ENCODE measurements at regions not wholly inside any gene's neighbourhood (a gene's known extent, or its start where the extent isn't known, plus 50 kb on each side); places are given as distances from the start of the nearest gene placed in this dataset.

GRCh38 chr5:123783421-123783820, 271.4 kb downstream of the CSNK1G3 start:
- FAIRE-seq (no peak), DNase-seq (ENCODE audit: low read depth in 1 of 2, low spot score in 2 of 2) (no peak)
- WGBS, 2 experiments (ENCODE audit: extremely low coverage in 1 of 2, insufficient coverage in 1 of 2, insufficient read length in 1 of 2, insufficient replicate concordance in 2 of 2, low coverage in 1 of 2, low lambda C conversion rate in 2 of 2, missing lambda C conversion rate in 1 of 2): 74% methylated on average over 1 of the region's 1 CpG; no CpG with 5 or more reads in 1 of the 2 experiments
- no peak overlapping the region for H2BK12ac ChIP-seq (ENCODE audit: low read depth, low read length)
- TF ChIP-seq MAFK (IDR thresholded peaks at IDR 0.05; ENCODE audit: low read depth, low read length) (no peak), EGR1 (IDR thresholded peaks at IDR 0.05; ENCODE audit: borderline replicate concordance, low read depth, low read length) (no peak), TAF1 (IDR thresholded peaks at IDR 0.05; ENCODE audit: low read depth, low read length) (no peak), SP2 (IDR thresholded peaks at IDR 0.05; ENCODE audit: low read length) (no peak), RXRA (IDR thresholded peaks at IDR 0.05; ENCODE audit: insufficient read depth, low read depth, low read length) (no peak), CHD1 (IDR thresholded peaks at IDR 0.05; ENCODE audit: low read depth, low read length) (no peak), CBX8 (IDR thresholded peaks at IDR 0.05; ENCODE audit: borderline replicate concordance, low read depth, low read length) (no peak), RNF2 (IDR thresholded peaks at IDR 0.05; ENCODE audit: borderline replicate concordance, low read depth, low read length, missing control alignments, poor library complexity, severe bottlenecking) (no peak), ZNF274 (IDR thresholded peaks at IDR 0.05; ENCODE audit: borderline replicate concordance, extremely low read depth, low read length) (no peak), ASH2L (IDR thresholded peaks at IDR 0.05; ENCODE audit: low read length) (no peak)
- TF ChIP-seq, protein P1, sequence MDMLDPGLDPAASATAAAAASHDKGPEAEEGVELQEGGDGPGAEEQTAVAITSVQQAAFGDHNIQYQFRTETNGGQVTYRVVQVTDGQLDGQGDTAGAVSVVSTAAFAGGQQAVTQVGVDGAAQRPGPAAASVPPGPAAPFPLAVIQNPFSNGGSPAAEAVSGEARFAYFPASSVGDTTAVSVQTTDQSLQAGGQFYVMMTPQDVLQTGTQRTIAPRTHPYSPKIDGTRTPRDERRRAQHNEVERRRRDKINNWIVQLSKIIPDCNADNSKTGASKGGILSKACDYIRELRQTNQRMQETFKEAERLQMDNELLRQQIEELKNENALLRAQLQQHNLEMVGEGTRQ (IDR thresholded peaks at IDR 0.05; ENCODE audit: low read length): no peak
- no peak overlapping the region for H3K4me3 ChIP-seq (ENCODE audit: extremely low read depth in 1 of 4, insufficient read depth in 2 of 4, low read depth in 3 of 4, low read length in 4 of 4)
- H2BK120ac ChIP-seq (replicated peaks; ENCODE audit: low read depth, low read length): no peak overlapping the region
- H3K4me2 ChIP-seq (ENCODE audit: insufficient read depth in 1 of 2, low read depth in 2 of 2, low read length in 2 of 2): no peak overlapping the region
- H2BK20ac ChIP-seq (ENCODE audit: low read length): no peak overlapping the region
- H2BK15ac ChIP-seq (ENCODE audit: low read length): no peak overlapping the region
- H4K5ac ChIP-seq (ENCODE audit: insufficient read length, low read depth, low read length): no peak overlapping the region
- H3K79me2 ChIP-seq (ENCODE audit: control insufficient read depth in 1 of 2, insufficient read depth in 2 of 2, low read length in 2 of 2): no peaks in the 10 kb centered on the region
- H4K91ac ChIP-seq (replicated peaks; ENCODE audit: insufficient read length, low read length): no peak overlapping the region
- no peak overlapping the region for H3K18ac ChIP-seq (ENCODE audit: extremely low read depth, low read length)
- no peak overlapping the region for H2BK5ac ChIP-seq (ENCODE audit: low read depth, low read length)
- H3K36me3 ChIP-seq (ENCODE audit: control insufficient read depth in 2 of 4, insufficient read depth in 4 of 4, low read length in 3 of 4): no peaks in the 10 kb centered on the region
- H3K9me3 ChIP-seq (ENCODE audit: insufficient read depth in 2 of 2, low read depth in 1 of 2, low read length in 1 of 2): no peaks in the 10 kb centered on the region
- no peak overlapping the region for H3K56ac ChIP-seq (replicated peaks; ENCODE audit: insufficient read length, low read depth, low read length)
- no peaks in the 10 kb centered on the region for H3K79me1 ChIP-seq (ENCODE audit: low read depth, low read length)
- ChIA-PET POLR2A (ENCODE audit: partially characterized antibody) (no interaction called here), CTCF (ENCODE audit: partially characterized antibody) (no interaction called here)
- H4K20me1 ChIP-seq (replicated peaks in 1 of 2; ENCODE audit: control insufficient read depth in 1 of 2, insufficient read depth in 2 of 2, low read length in 2 of 2): no peaks in the 10 kb centered on the region
- H2AK5ac ChIP-seq (ENCODE audit: low read depth, low read length): no peak overlapping the region
- H3K23ac ChIP-seq (ENCODE audit: insufficient read length): no peak overlapping the region
- no peak overlapping the region for H4K8ac ChIP-seq (ENCODE audit: extremely low read depth, insufficient read depth, low read length)
- no peak overlapping the region for H3K14ac ChIP-seq (ENCODE audit: insufficient read length)
- no peaks in the 10 kb centered on the region; the same call in 1 of the 2 replicates for H3K23me2 ChIP-seq (ENCODE audit: low read depth, low read length)
- H3K4ac ChIP-seq (replicated peaks; ENCODE audit: insufficient read length, low read depth, low read length): no peak overlapping the region
- peaks cover 0 to 2% (median 0%) of the 10 kb centered on the region in 4 experiments; a peak in 1 of 7 replicates for H3K4me1 ChIP-seq (replicated peaks in 1 of 4; ENCODE audit: control insufficient read depth in 3 of 4, insufficient read depth in 4 of 4, low read length in 3 of 4)
- no peak overlapping the region for H3K27ac ChIP-seq (ENCODE audit: low read depth, low read length)
- H3K9ac ChIP-seq (replicated peaks in 1 of 4; ENCODE audit: extremely low read depth in 1 of 4, low read depth in 3 of 4, low read length in 3 of 4): no peak overlapping the region
- no peak overlapping the region for H2AFZ ChIP-seq (ENCODE audit: low read length)
- H3K27me3 ChIP-seq (replicated peaks in 1 of 4; ENCODE audit: control insufficient read depth in 3 of 4, extremely low read depth in 1 of 4, insufficient read depth in 3 of 4, low read length in 3 of 4): no peaks in the 10 kb centered on the region

Data from H1 (cell line).